Ovary (tissue), 3 donors: ENCODE measurements at regions not wholly inside any gene's neighbourhood (a gene's known extent, or its start where the extent isn't known, plus 50 kb on each side); places are given as distances from the start of the nearest gene placed in this dataset.

Experiments
- CTCF ChIP-seq, 3 donors: fragments of 450-650 bp in 2 of 3; fragments of 200-600 bp in 1 of 3; IDR thresholded peaks; one replicate each; pipeline versions ENCODE4 v1.5.1 to v1.8.0; 2016 to 2022; ENCODE audit warnings: antibody characterized with exemption in 3 of 3, mild to moderate bottlenecking in 1 of 3
- EP300 ChIP-seq: sonication (generic); formaldehyde crosslinking; IDR thresholded peaks from one replicate; pipeline ENCODE4 v1.6.1; 2017; ENCODE audit warnings: antibody characterized with exemption
- POLR2A ChIP-seq: fragments of 450-650 bp; IDR thresholded peaks from one replicate; pipeline ENCODE4 v1.6.1; 2017; ENCODE audit warnings: antibody characterized with exemption, mild to moderate bottlenecking, moderate library complexity
- donor health status: DM: no; HTN: no; CAD: no.

GRCh38 chr12:76644950-76645349 lies 85.4 kb upstream of the OSBPL8 start:
- TF ChIP-seq POLR2A (no peak), CTCF (IDR thresholded peaks at IDR 0.05) (no peak), EP300 (no peak)
